ENCODE measurements at regions not wholly inside any gene's neighbourhood (a gene's known extent, or its start where the extent isn't known, plus 50 kb on each side); places are given as distances from the start of the nearest gene placed in this dataset.

- no peak for TF ChIP-seq RFX5 (IDR thresholded peaks at IDR 0.05; ENCODE audit: low read length)
- TF ChIP-seq CTCF (IDR thresholded peaks at IDR 0.05): no peak
- TF ChIP-seq RXRA (IDR thresholded peaks at IDR 0.05; ENCODE audit: borderline replicate concordance, low read depth): no peak
- no peak for TF ChIP-seq TAF1 (IDR thresholded peaks at IDR 0.05; ENCODE audit: borderline replicate concordance, low read depth, low read length)
- TF ChIP-seq POLR2AphosphoS5 (IDR thresholded peaks at IDR 0.05; ENCODE audit: low read depth, low read length): no peak
- TF ChIP-seq EP300 (IDR thresholded peaks at IDR 0.05; ENCODE audit: borderline replicate concordance in 1 of 2, low read depth in 1 of 2, low read length in 1 of 2): no peak
- no peak for TF ChIP-seq USF2 (IDR thresholded peaks at IDR 0.05; ENCODE audit: borderline replicate concordance, low read depth, low read length)
- no peak for TF ChIP-seq GATA2 (CRISPR knock-in tag; IDR thresholded peaks at IDR 0.05)
- TF ChIP-seq REST (IDR thresholded peaks at IDR 0.05; ENCODE audit: low read depth, low read length): no peak
- TF ChIP-seq, protein P1, sequence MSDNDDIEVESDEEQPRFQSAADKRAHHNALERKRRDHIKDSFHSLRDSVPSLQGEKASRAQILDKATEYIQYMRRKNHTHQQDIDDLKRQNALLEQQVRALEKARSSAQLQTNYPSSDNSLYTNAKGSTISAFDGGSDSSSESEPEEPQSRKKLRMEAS (IDR thresholded peaks at IDR 0.05; ENCODE audit: low read depth): no peak
Measured at GRCh38 chr14:48991141-48991540, 595.0 kb downstream of the RPS29 start.

All from SK-N-SH (cell line).